GM23338 (cell line): ENCODE measurements at regions not wholly inside any gene's neighbourhood (a gene's known extent, or its start where the extent isn't known, plus 50 kb on each side); places are given as distances from the start of the nearest gene placed in this dataset.

ENCODE experiments used
- ATAC-seq: fragments of 200-7000 bp; cut with Tn5 transposase; 3 replicates; pipeline ENCODE4 v1.9.1; 2020
- DNase-seq: peaks from one replicate; pipeline ENCODE4 v3.0.0-alpha.2; 2015; ENCODE audit warnings: low spot score
- H2AFZ ChIP-seq: fragments of 200-600 bp; sonication (generic); 2 replicates; pipeline ENCODE4 v1.8.0; 2016; ENCODE audit warnings: antibody characterized with exemption, mild to moderate bottlenecking, moderate library complexity
- H3F3A ChIP-seq: fragments of 200-600 bp; sonication (generic); replicated peaks from 2 replicates; pipeline ENCODE4 v1.8.0; 2017; ENCODE audit warnings: antibody characterized with exemption, mixed run types, low read depth
- H3K27ac ChIP-seq: fragments of 200-600 bp; sonication (generic); 2 replicates; pipeline ENCODE4 v1.6.1; 2016; ENCODE audit warnings: low read depth
- H3K27me3 ChIP-seq: fragments of 200-600 bp; sonication (generic); 2 replicates; pipeline ENCODE4 v1.8.0; 2016; ENCODE audit warnings: mild to moderate bottlenecking, mixed run types, moderate library complexity; ENCODE audit not compliant: insufficient read depth
- H3K36me3 ChIP-seq: fragments of 200-600 bp; sonication (generic); 2 replicates; pipeline ENCODE4 v1.8.0; 2016; ENCODE audit warnings: mild to moderate bottlenecking; ENCODE audit not compliant: insufficient read depth
- H3K4me1 ChIP-seq: fragments of 200-600 bp; sonication (generic); 2 replicates; pipeline ENCODE4 v1.8.0; 2016; ENCODE audit warnings: mild to moderate bottlenecking, moderate library complexity; ENCODE audit not compliant: insufficient read depth
- H3K4me2 ChIP-seq: fragments of 200-600 bp; sonication (generic); 2 replicates; pipeline ENCODE4 v1.7.1; 2017; ENCODE audit warnings: mixed run types
- H3K4me3 ChIP-seq: fragments of 200-600 bp; sonication (generic); 2 replicates; pipeline ENCODE4 v1.6.1; 2016; ENCODE audit warnings: mixed run types
- H3K79me2 ChIP-seq: fragments of 200-600 bp; sonication (generic); replicated peaks from 2 replicates; pipeline ENCODE4 v1.8.0; 2017; ENCODE audit warnings: mild to moderate bottlenecking; ENCODE audit not compliant: insufficient read depth
- H3K9me2 ChIP-seq: fragments of 200-600 bp; sonication (generic); 2 replicates; pipeline ENCODE4 v1.8.0; 2017; ENCODE audit not compliant: insufficient read depth
- H4K20me1 ChIP-seq: fragments of 200-600 bp; sonication (generic); replicated peaks from 2 replicates; pipeline ENCODE4 v1.8.0; 2017; ENCODE audit warnings: mild to moderate bottlenecking; ENCODE audit not compliant: insufficient read depth
- H3K27ac Mint-ChIP-seq: 2 replicates; pipeline ENCODE4 v1.8.0; 2020; ENCODE audit warnings: inconsistent platforms, mild to moderate bottlenecking, moderate library complexity, mixed read lengths
- H3K27me3 Mint-ChIP-seq: 3 replicates; pipeline ENCODE4 v1.8.0; 2022; ENCODE audit warnings: low read depth, mild to moderate bottlenecking, moderate library complexity, mixed read lengths, inconsistent platforms; ENCODE audit not compliant: insufficient read depth, poor library complexity
- H3K36me3 Mint-ChIP-seq: 3 replicates; pipeline ENCODE4 v1.8.0; 2021; ENCODE audit warnings: low read depth, mild to moderate bottlenecking, inconsistent platforms, moderate library complexity, mixed read lengths
- H3K4me1 Mint-ChIP-seq: 3 replicates; pipeline ENCODE4 v1.8.0; 2020; ENCODE audit warnings: mild to moderate bottlenecking, inconsistent platforms, mixed read lengths
- H3K4me3 Mint-ChIP-seq: 3 replicates; pipeline ENCODE4 v1.8.0; 2021; ENCODE audit warnings: moderate library complexity, mild to moderate bottlenecking, inconsistent platforms, mixed read lengths
- H3K9me3 Mint-ChIP-seq: 3 replicates; pipeline ENCODE4 v1.8.0; 2020; ENCODE audit warnings: moderate library complexity, mild to moderate bottlenecking, inconsistent platforms, mixed read lengths
- CREB1 ChIP-seq: fragments of 250-450 bp; sonication (Bioruptor Pico); IDR thresholded peaks from 2 replicates; pipeline ENCODE4 v1.5.0; 2020; ENCODE audit warnings: low read depth, mild to moderate bottlenecking, moderate library complexity
- EZH2 ChIP-seq: fragments of 200-600 bp; sonication (generic); IDR thresholded peaks from one replicate; pipeline ENCODE4 v1.8.0; 2017; ENCODE audit warnings: antibody characterized with exemption, mild to moderate bottlenecking, low read depth; ENCODE audit not compliant: unreplicated experiment
- EZH2phosphoT487 ChIP-seq: fragments of 200-600 bp; sonication (generic); IDR thresholded peaks from one replicate; pipeline ENCODE4 v1.8.1; 2018; ENCODE audit warnings: antibody characterized with exemption; ENCODE audit not compliant: unreplicated experiment
- JUNB ChIP-seq: IDR thresholded peaks from one replicate; pipeline ENCODE4 v1.6.1; 2016; ENCODE audit warnings: antibody characterized with exemption; ENCODE audit not compliant: unreplicated experiment
- NANOG ChIP-seq: IDR thresholded peaks from 2 replicates; pipeline ENCODE4 v1.6.1; 2016; ENCODE audit warnings: antibody characterized with exemption, borderline replicate concordance
- POLR2AphosphoS5 ChIP-seq: IDR thresholded peaks from 2 replicates; pipeline ENCODE4 v1.6.1; 2016; ENCODE audit warnings: antibody characterized with exemption, low read depth
- STAT1 ChIP-seq: IDR thresholded peaks from one replicate; pipeline ENCODE4 v1.6.1; 2016; ENCODE audit warnings: antibody characterized with exemption; ENCODE audit not compliant: unreplicated experiment
- ZNF114 ChIP-seq: fragments of 250-450 bp; sonication (Bioruptor Pico); IDR thresholded peaks from 2 replicates; pipeline ENCODE4 v1.5.0; 2020; ENCODE audit warnings: mild to moderate bottlenecking, moderate library complexity
- ZNF331 ChIP-seq: fragments of 250-450 bp; sonication (Bioruptor Pico); IDR thresholded peaks from 2 replicates; pipeline ENCODE4 v1.5.0; 2020; ENCODE audit warnings: low read depth, mild to moderate bottlenecking, moderate library complexity
- TF ChIP-seq, protein P1 (sequence below): fragments of 250-450 bp; sonication (Bioruptor Pico); IDR thresholded peaks from 2 replicates; pipeline ENCODE4 v1.5.0; 2020; ENCODE audit warnings: mild to moderate bottlenecking, moderate library complexity
- TF ChIP-seq, protein P2 (sequence below): IDR thresholded peaks from 2 replicates; pipeline ENCODE4 v1.6.1; 2016; ENCODE audit warnings: antibody characterized with exemption
- TF ChIP-seq, protein P3 (sequence below), 2 experiments: fragments of 200-600 bp in 1 of 2; sonication (generic) in 1 of 2; conservative IDR thresholded peaks; 2 replicates each; pipeline versions ENCODE4 v1.5.1 to v1.6.1; 2016 to 2017; ENCODE audit warnings: antibody characterized with exemption in 2 of 2, low read depth in 2 of 2, mild to moderate bottlenecking in 2 of 2, moderate library complexity in 1 of 2

- H3K9me2 ChIP-seq = no peaks in the 10 kb centered on the region
- H3K36me3 Mint-ChIP-seq = no peaks in the 10 kb centered on the region
- H3K4me3 ChIP-seq = no peak overlapping the region
- no peaks in the 10 kb centered on the region for H3K79me2 ChIP-seq
- no peaks in the 10 kb centered on the region for H3K4me1 Mint-ChIP-seq
- peaks cover 20% of the 10 kb centered on the region for H3K27me3 Mint-ChIP-seq
- no peak for DNase-seq
- H3K36me3 ChIP-seq = no peaks in the 10 kb centered on the region
- H4K20me1 ChIP-seq = no peaks in the 10 kb centered on the region
- H3K27ac ChIP-seq = no peak overlapping the region
- H3K27me3 ChIP-seq = no peaks in the 10 kb centered on the region
- ATAC-seq = no peak
- H3K4me1 ChIP-seq = no peaks in the 10 kb centered on the region
- no peak for TF ChIP-seq STAT1
- TF ChIP-seq NANOG = no peak
- no peak for TF ChIP-seq EZH2
- no peak for TF ChIP-seq JUNB
- no peak for TF ChIP-seq POLR2AphosphoS5
- H2AFZ ChIP-seq = no peak overlapping the region
- H3K4me3 Mint-ChIP-seq = no peak overlapping the region
- no peak overlapping the region for H3K4me2 ChIP-seq
- H3K27ac Mint-ChIP-seq = no peak overlapping the region
- no peaks in the 10 kb centered on the region for H3F3A ChIP-seq
- H3K9me3 Mint-ChIP-seq = peaks cover 4% of the 10 kb centered on the region; the same call in 2 of the 3 replicates
These were observed 136.7 kb upstream of the CST7 start for GRCh38 chr20:24812373-24812772.

- H3K4me1 ChIP-seq = no peaks in the 10 kb centered on the region
- Mint-ChIP-seq H3K27me3 (peaks cover 20% of the 10 kb centered on the region), H3K4me1 (no peaks in the 10 kb centered on the region), H3K36me3 (no peaks in the 10 kb centered on the region), H3K9me3 (peaks cover 4% of the 10 kb centered on the region; the same call in 2 of the 3 replicates), H3K27ac (peak overlapping the region; percentile 34; the same call in 1 of the 2 replicates), H3K4me3 (no peak overlapping the region)
- H3K4me3 ChIP-seq = no peak overlapping the region
- no peaks in the 10 kb centered on the region for H3K36me3 ChIP-seq
- H3K9me2 ChIP-seq = no peaks in the 10 kb centered on the region
- H3K4me2 ChIP-seq = no peak overlapping the region
- no peak for DNase-seq
- no peak overlapping the region for H2AFZ ChIP-seq
- no peaks in the 10 kb centered on the region for H3K79me2 ChIP-seq
- H4K20me1 ChIP-seq = no peaks in the 10 kb centered on the region
- H3F3A ChIP-seq = no peaks in the 10 kb centered on the region
- ATAC-seq = no peak
- H3K27ac ChIP-seq = no peak overlapping the region
- no peaks in the 10 kb centered on the region for H3K27me3 ChIP-seq
- TF ChIP-seq NANOG (no peak), ZNF331 (CRISPR knock-in tag) (no peak), EZH2 (no peak), ZNF114 (no peak), EZH2phosphoT487 (no peak), CREB1 (CRISPR knock-in tag) (no peak), JUNB (no peak), STAT1 (no peak)
- TF ChIP-seq, protein P1, sequence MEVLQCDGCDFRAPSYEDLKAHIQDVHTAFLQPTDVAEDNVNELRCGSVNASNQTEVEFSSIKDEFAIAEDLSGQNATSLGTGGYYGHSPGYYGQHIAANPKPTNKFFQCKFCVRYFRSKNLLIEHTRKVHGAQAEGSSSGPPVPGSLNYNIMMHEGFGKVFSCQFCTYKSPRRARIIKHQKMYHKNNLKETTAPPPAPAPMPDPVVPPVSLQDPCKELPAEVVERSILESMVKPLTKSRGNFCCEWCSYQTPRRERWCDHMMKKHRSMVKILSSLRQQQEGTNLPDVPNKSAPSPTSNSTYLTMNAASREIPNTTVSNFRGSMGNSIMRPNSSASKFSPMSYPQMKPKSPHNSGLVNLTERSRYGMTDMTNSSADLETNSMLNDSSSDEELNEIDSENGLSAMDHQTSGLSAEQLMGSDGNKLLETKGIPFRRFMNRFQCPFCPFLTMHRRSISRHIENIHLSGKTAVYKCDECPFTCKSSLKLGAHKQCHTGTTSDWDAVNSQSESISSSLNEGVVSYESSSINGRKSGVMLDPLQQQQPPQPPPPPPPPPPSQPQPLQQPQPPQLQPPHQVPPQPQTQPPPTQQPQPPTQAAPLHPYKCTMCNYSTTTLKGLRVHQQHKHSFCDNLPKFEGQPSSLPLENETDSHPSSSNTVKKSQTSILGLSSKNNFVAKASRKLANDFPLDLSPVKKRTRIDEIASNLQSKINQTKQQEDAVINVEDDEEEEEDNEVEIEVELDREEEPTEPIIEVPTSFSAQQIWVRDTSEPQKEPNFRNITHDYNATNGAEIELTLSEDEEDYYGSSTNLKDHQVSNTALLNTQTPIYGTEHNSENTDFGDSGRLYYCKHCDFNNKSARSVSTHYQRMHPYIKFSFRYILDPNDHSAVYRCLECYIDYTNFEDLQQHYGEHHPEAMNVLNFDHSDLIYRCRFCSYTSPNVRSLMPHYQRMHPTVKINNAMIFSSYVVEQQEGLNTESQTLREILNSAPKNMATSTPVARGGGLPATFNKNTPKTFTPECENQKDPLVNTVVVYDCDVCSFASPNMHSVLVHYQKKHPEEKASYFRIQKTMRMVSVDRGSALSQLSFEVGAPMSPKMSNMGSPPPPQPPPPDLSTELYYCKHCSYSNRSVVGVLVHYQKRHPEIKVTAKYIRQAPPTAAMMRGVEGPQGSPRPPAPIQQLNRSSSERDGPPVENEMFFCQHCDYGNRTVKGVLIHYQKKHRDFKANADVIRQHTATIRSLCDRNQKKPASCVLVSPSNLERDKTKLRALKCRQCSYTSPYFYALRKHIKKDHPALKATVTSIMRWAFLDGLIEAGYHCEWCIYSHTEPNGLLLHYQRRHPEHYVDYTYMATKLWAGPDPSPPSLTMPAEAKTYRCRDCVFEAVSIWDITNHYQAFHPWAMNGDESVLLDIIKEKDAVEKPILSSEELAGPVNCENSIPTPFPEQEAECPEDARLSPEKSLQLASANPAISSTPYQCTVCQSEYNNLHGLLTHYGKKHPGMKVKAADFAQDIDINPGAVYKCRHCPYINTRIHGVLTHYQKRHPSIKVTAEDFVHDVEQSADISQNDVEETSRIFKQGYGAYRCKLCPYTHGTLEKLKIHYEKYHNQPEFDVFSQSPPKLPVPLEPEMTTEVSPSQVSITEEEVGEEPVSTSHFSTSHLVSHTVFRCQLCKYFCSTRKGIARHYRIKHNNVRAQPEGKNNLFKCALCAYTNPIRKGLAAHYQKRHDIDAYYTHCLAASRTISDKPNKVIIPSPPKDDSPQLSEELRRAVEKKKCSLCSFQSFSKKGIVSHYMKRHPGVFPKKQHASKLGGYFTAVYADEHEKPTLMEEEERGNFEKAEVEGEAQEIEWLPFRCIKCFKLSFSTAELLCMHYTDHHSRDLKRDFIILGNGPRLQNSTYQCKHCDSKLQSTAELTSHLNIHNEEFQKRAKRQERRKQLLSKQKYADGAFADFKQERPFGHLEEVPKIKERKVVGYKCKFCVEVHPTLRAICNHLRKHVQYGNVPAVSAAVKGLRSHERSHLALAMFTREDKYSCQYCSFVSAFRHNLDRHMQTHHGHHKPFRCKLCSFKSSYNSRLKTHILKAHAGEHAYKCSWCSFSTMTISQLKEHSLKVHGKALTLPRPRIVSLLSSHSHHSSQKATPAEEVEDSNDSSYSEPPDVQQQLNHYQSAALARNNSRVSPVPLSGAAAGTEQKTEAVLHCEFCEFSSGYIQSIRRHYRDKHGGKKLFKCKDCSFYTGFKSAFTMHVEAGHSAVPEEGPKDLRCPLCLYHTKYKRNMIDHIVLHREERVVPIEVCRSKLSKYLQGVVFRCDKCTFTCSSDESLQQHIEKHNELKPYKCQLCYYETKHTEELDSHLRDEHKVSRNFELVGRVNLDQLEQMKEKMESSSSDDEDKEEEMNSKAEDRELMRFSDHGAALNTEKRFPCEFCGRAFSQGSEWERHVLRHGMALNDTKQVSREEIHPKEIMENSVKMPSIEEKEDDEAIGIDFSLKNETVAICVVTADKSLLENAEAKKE (CRISPR knock-in tag) = no peak
- TF ChIP-seq, protein P2, sequence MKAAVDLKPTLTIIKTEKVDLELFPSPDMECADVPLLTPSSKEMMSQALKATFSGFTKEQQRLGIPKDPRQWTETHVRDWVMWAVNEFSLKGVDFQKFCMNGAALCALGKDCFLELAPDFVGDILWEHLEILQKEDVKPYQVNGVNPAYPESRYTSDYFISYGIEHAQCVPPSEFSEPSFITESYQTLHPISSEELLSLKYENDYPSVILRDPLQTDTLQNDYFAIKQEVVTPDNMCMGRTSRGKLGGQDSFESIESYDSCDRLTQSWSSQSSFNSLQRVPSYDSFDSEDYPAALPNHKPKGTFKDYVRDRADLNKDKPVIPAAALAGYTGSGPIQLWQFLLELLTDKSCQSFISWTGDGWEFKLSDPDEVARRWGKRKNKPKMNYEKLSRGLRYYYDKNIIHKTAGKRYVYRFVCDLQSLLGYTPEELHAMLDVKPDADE = no peak
- TF ChIP-seq, protein P3, sequence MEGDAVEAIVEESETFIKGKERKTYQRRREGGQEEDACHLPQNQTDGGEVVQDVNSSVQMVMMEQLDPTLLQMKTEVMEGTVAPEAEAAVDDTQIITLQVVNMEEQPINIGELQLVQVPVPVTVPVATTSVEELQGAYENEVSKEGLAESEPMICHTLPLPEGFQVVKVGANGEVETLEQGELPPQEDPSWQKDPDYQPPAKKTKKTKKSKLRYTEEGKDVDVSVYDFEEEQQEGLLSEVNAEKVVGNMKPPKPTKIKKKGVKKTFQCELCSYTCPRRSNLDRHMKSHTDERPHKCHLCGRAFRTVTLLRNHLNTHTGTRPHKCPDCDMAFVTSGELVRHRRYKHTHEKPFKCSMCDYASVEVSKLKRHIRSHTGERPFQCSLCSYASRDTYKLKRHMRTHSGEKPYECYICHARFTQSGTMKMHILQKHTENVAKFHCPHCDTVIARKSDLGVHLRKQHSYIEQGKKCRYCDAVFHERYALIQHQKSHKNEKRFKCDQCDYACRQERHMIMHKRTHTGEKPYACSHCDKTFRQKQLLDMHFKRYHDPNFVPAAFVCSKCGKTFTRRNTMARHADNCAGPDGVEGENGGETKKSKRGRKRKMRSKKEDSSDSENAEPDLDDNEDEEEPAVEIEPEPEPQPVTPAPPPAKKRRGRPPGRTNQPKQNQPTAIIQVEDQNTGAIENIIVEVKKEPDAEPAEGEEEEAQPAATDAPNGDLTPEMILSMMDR (conservative IDR thresholded peaks at IDR 0.05; ENCODE audit: low read depth in 2 of 2) = no peak
These were observed 136.0 kb upstream of the CST7 start for GRCh38 chr20:24813080-24813479.
